NT2/D1 (cell line): ENCODE measurements at regions not wholly inside any gene's neighbourhood (a gene's known extent, or its start where the extent isn't known, plus 50 kb on each side); places are given as distances from the start of the nearest gene placed in this dataset.

Source experiments
- SUZ12 ChIP-seq: IDR thresholded peaks from 2 replicates; pipeline ENCODE4 v1.6.1; 2011; ENCODE audit not compliant: insufficient read length, insufficient read depth; ENCODE audit errors: extremely low read depth
- YY1 ChIP-seq: IDR thresholded peaks from 2 replicates; pipeline ENCODE4 v1.6.1; 2011; ENCODE audit not compliant: insufficient read length, insufficient read depth
- ZNF274 ChIP-seq: IDR thresholded peaks from 2 replicates; pipeline ENCODE4 v1.6.1; 2011; ENCODE audit warnings: mild to moderate bottlenecking, low read depth, low read length

DNA sequence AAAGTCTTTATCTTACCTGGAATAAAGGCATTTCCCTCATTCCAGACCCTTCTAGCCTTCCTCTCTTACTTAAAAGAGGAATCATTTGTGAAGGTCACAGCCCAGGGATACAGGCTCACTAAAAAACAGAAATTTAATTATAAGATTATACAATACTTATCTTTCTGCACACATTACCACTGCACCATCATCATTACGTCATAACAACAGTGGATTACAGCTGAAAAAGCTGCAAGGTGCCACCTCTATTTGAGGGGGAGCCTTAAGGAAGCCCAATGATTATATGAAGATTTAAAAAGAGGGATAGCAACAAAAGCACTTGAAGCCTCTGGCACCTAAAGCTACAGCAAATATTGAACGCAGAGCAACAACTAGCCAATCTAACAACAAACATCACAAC, 452.9 kb upstream of the EYS start:
- TF ChIP-seq ZNF274 (no peak), SUZ12 (no peak), YY1 (no peak)
